Femur (tissue), 1 donor: ENCODE measurements at regions not wholly inside any gene's neighbourhood (a gene's known extent, or its start where the extent isn't known, plus 50 kb on each side); places are given as distances from the start of the nearest gene placed in this dataset.

ENCODE experiments used
- DNase-seq: peaks from one replicate; pipeline ENCODE4 v3.0.0-alpha.2; 2017

DNA sequence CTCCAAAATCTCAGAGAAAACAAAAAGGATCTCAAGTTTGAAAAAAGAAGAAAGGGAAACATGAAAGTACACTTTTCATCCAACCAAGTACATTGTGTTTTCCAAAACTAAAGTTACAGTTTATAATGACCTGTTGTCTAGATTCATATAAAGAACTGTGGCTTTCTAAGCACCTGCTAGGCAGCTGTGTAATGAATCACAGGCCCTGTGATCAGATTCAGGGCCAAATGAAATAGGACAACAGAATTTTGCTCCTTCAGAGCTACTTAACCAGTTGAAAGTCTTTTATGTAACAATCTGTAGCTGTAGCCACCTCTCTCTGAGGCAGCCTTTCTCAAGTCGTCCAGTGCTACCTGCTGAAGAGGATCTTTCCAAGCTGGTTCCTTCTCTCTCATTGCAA, 960.0 kb upstream of the RAG2 start:
- DNase-seq: no peak

DNA sequence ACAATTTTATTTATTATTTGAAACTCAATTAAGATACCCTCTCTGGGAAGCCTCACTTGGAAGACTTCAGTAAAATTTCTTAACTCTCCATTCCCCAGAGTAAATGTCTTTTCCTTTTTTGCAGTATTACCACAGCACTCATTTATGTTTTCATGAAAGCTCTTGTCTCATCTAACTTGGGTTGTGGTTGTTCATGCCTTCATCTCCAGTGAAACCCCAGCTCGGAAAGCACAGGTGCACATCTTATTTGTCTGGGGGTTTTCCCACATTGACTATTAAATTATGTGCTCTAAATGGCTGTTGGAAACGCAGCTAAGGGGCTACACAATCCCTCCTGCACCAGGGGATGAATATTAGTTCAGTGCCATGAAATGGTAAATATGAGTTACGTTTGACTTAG, 954.2 kb upstream of the RAG2 start:
- DNase-seq: no peak

DNA sequence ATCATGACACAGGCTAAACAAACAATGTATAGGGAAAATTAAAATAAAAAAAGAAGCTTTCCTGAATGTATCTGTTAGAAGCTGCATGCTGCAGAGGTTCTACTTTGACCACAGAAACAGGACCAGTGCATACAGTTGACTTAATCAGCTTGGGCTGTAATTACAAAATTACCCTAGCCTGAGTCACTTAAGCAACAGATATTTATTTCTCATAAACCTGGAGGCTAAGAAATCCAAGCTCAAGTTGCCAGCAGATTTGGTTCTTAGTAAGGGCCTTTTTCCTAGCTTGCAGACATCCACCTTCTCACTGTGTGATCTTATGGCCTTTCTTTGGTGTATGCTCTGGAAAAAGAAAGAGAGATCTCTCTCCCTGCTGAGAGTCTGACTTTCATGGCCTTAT, 946.5 kb upstream of the RAG2 start:
- DNase-seq: no peak

DNA sequence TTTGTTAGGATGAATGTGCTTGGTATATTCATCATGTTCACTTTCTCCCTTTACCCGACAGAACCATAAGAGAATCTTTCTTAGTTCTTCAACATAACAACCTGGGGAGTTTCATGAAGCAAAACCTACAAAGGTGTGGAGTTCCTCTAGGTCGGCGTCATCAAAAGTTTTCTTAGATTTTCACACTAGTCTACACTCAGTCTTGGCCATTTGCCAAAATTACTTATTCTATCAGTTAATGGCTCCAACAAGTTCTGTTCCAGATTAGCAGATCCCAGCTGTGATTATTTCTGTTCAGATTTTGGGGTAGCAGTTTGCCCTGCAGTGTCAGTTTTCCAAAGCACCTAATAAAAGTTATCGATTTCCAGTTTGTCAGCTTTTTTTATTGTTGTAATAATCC, 935.8 kb upstream of the RAG2 start:
- DNase-seq: no peak

DNA sequence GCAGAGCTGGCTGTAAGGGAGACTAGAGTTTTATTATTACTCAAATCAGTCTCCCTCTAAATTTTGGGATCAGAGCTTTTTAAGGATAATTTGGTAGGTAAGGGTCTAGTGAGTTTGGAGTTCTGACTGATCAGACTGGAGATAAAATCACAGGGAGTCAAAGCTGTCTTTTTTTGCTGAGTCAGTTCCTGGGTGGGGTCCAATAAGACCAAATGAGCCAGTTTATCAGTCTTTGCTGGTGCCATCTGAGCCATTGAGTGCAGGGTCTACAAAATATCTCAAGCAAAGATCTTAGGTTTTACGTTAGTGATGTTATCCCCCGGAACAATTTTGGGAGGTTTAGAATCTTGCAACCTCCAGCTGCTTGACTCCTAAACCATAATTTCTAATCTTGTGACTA, 935.1 kb upstream of the RAG2 start:
- no peak for DNase-seq

DNA sequence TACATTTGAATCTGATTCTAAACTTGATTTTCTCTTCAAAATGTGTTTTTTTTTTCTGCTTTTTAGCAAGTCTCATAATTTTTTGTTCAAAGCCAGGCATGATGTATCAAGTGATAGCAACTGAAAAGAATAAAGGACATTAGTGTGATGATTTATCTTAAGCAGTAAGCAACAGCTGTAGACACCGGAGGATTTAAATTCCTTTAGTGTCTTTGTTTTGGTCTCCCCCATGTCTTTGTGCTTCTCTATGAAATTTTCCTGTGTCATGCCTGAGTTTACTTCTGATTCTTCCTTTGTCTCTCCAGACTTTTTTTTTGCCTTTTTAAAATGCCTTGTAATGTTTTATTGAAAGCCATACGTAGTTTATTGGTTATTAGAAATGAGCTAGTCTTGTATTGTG, 934.2 kb upstream of the RAG2 start:
- DNase-seq: no peak

DNA sequence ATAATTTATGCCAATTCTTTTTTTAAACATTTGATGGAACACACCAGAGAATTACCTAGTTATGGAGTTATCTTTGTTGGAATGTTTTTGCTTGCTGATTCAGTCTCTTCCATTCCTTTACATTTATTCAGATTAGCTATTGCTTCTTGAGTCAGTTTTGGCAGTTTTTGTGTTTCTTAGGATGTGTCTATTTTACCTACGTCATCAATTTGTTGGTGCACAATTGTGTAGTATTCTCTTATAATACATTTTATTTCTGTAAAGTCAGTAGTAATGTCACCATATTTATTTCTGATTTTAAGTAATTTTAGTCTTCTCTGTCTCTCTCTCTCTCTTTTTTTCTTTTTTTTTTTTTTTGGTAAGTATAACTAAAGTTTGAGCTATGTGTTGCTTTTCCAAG, 929.5 kb upstream of the RAG2 start:
- DNase-seq: no peak

DNA sequence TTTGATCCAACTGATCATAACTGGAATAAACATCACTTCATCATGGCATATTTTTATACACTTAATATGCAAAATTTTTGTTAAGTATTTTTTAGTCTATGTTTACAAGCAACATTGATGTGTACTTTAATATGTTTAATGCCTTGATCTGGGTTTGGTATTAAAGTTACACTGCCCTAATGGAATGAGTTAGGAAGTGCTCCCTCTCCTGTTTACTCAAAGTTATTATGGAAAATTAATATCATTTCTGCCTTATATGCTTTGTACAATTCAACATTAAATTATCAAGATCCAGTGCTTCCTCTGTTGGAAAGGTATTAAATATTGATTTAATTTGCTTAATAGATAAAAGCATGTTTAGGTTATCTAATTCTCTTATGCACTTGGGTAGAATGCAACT, 927.3 kb upstream of the RAG2 start:
- no peak for DNase-seq

DNA sequence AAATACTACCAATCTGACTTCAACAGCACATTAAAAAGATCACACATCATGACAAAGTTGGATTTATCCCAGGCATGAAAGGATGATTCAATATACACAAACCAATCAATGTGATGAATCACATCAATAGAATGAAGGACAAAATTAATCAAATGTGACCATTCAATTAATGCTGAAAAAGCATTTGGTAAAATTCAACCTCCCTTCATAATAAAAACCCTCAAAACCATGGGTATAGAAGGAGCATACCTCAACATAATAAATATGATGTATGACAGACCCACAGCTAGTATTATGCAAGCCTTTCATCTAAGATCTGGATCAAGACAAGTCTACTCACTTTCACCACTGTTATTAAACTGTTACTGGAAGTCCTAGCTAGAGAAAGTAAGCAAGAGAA, 921.7 kb upstream of the RAG2 start:
- DNase-seq: no peak

DNA sequence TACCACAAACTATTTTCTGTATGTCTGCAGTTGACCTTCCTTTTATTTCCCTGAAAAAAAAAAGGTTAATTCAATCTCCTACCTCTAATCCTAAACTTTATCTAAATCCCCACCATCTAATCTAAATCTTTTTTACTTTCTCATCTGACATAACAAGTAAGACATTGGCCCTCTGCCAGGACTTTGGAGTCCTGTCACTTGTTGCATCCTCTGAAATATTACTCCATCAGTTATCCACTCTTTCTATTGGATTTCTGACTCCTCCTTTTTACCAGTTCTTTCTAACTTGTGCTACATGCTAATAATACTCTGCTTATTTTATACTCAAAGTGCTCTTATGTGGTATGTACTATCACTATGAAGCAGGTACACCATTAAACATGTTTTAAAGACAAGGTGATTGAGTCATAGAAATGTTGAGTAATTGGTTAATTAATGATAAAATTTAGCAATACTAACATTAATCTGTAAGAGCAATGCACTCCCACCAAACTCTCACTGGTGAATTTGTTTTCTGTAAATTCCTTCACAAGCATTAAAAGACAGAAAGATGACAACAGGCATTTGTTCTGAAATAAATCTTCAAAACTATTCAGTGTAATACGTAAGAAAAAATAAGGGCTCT, 914.2 kb upstream of the RAG2 start:
- no peak for DNase-seq

DNA sequence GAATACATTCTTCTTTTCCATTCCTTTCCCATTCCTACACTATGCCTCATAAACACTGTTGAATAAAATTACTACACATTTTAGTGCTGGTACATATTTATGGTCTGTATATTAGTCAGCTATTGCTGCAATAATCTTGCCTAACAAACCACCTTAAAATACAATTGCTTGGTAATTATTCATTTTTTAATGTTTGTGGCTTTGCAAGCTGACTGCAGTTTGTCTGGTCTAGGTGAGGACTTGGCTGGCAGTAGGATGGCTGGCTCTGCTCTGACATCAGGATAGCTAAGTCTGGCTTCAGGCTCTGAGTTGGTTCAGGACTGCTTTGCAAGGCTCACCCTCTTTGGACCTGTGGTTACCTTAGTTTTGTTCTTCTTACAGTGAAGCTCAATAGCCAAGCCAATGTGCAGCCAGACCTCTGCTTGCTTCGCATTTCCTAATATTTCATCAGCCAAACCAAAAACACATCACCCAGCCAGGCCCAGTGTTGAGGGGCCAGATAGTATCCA, 913.4 kb upstream of the RAG2 start:
- no peak for DNase-seq

DNA sequence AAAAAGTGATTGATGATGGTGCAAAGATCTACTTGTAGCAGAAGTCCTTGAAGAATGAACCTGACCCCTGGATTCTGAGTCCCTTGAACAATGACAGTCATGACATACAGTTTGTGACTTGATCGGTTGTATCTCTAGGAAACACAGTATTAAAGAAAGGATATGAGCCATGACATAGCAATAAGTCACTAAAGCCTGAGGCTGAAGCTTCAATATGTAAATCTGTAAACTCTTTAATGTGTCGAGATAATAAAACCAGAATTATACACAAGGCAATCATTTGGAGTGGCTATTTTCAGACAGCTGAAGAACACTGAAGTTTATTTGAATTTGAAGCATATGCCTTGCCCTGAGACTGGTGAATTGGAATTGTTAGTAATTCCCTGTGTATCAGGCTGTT, 911.5 kb upstream of the RAG2 start:
- DNase-seq: no peak

DNA sequence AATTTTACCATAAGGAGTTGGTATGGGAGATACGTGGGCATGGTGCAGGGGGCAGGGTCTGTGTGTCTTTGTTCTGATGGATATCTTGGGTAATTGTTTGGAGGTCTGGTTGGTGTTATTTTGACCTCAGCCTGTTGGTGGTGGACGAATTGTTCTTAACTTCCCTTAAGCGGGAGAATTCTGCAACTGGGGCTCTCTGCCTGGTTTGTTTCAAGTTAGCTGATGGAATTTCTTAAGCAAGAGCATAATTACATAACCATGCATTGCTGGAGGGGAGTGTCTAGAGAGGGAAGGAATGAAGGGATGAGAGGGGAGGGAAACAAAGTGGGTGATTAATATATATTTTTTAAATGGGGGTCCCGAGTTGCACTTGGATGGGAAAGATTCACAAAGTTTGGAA, 908.5 kb upstream of the RAG2 start:
- DNase-seq: no peak

DNA sequence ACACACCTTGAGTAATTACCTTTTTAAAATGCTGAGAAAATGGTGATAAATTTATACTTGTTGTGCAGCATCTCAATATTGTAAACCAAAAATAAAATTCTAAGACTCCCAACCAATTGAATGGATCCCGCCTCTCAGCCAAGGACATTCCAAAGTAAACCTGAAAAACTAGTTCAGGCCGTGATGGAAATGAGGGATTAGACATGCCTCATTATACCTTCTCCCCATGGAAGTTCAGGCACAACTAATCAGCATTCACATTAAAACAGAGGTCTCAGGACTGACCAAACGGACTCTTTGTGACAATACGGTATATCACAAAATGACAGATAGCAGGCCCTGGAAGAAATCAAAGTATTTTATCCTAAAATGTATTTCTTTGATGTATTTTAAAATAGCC, 907.4 kb upstream of the RAG2 start:
- DNase-seq: no peak

DNA sequence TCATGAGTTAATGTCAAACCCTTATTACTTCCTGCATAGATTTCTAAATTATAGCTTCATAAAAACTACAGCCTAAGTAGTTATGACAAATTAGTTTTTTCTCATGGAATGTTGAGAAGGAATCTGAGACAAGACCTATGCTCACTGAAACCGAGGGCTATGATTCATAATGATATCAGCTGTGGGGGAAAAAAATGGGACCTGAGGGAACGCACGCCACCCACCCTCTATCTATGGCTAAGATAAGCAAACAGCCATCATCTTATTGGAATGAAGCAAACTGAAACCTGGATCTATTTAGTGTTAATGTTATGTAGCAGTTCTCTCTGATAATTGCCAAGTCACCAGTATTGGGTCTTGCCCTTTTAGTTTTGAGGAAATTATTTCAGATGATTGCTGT, 906.9 kb upstream of the RAG2 start:
- DNase-seq: no peak

DNA sequence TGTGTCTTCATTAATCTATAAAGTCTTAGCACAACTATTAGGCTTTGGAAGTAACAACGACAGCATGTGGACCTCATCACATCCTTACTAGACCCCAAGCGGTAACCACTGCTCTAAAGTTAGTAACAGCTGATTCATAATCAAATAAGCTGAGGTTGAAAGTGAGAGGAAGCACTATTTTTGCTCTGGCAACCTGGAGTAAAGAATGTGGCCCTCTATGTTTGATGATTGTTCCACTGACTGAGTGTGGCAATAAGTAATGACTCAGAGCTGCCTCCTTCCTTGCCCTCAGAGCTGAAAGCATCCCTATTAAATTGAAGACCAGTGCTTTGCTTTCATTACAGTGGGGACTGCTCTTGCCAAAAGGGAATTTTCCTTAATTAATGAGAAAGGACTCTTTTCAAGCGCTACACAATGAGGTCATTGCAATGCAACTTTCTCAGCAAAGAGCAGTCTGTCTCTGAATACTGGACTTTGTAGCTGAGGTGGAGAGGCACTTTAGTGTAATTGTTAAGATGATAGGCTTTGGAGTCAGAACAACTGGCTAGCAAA, 906.1 kb upstream of the RAG2 start:
- no peak for DNase-seq

DNA sequence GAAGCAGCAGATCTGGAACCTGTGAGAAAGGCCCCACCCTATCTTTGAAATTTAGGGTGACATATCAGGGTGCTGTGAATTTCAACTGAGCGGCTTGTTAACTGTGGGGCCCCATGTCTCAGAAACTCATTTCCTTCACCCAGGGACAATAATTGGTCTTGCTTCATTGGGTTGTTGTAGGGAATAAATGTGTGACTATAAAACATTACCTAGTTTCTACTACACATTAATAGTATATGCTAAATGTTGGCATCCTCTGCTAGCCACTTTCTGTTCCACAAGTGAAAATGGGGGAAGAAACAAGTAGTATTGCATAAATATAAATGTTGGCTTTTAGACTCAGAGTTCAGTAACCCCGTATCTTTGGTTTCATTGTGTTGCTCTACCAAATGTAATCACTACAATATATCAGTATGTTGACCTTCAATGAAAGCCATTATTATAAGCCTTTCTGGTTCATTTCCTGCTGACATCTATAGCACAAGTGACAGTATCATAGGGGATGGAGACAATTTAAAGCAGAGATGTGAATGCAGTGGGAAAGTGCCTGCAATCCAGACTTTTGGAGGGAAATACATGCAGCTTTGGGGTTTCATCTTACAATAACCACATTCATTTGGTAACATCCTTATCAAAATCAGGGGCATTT, 905.5 kb upstream of the RAG2 start:
- DNase-seq: no peak

DNA sequence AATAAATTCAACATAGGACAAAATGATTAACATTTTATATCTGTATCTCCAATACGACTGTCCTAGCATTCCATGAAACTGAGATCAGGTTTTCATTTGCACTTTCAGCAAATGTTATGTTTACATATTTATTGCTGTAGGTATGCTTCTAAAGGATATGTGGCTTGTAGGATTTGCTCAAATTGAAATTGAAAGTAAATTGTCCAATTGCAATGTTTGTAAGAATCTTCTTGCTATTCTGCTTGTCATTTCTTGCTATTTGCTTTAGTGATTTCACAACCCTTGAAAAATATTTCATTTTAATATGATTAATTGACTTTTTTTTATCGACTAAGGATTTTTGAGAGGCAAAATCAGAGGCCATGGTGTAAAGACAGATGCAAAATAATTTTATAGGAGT, 904.2 kb upstream of the RAG2 start:
- DNase-seq: no peak

DNA sequence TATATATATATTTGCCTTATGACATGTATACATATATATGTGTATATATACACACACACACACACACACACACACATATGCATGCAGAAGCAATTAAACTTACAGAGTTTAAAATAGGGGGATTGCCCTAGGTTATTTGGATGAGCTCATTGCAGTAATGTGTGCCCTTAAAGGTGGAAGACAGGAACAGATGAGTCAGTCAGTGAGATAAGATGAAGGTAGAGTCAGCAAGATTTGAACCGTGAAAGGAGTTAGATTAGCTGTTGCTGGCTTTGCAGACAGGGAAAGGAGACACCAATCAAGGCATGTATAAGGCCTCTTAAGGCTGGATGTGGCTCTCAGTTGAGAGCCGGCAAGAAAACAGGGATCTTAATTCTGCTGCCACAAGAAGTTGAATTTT, 902.4 kb upstream of the RAG2 start:
- DNase-seq: no peak

DNA sequence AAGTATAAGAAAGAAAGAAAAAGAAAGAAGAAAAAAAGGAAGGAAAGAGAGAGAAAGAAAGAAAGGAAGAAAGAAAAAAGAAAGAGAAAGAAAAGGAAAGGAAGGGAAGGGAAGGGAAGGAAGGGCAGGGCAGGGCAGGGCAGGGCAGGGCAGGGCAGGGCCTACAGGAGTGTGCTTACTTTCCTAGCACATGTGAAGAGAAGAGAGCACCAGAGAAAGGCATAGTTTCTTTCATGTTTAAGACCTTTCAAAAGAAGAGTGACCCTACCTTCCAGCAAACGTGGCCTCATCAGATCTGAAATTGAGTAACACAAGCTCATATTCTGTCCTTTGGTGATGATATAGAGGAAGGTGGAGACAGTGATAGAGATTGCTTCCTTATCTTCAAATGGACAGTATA, 899.3 kb upstream of the RAG2 start:
- no peak for DNase-seq

DNA sequence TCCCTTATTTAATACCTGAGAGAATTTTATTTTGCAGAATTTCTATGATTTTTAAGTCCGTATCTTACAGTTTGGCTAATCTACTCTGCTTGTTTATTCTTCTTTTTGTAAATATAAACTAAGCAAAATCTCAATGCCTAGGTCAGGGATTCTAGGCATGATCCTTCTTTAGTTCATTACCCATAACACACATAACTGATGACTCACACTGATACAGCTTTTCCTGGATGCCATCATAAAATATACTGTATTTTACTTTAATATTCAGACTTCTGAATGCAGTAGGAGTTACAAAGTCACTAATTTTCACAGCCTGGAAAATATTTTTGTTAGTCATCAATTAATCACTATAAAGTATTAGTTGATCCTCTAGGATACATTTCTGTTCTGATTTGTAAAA, 898.2 kb upstream of the RAG2 start:
- DNase-seq: no peak

DNA sequence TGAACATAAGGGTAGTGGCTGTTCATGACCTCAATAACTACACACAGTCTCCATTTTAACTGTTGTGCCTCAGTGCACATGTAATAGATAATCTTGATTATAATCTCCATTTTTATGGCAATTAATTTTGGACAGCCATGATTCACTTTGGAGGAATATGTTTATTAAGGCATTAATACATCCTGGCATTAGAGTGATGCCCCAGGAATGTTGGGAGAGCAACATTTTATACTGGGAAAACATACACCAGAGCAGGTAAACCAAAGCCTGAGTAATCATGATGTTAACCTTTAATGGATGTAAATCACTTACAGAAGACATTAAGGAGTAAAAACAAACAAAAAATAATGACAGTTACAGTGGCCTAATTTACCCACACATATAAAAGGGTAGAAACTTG, 886.3 kb upstream of the RAG2 start:
- DNase-seq: no peak

DNA sequence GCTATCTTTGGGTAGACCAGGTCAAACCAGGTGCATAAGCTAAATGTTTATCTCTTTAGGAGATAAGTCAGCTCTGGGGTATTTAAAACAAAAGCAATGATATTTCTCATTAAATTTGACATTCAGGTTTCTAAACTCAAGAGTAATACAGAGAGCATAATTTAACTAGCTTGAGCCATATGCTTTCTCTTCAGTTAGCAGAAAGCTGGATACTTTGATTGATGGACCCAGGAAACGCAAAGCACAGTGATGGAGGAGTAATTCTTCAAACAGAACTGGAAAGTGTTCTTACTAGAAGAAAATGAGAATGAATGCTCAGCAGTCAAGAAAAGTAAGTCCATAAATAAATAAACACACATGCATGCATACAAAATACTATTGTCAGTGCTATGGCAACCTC, 885.7 kb upstream of the RAG2 start:
- no peak for DNase-seq

DNA sequence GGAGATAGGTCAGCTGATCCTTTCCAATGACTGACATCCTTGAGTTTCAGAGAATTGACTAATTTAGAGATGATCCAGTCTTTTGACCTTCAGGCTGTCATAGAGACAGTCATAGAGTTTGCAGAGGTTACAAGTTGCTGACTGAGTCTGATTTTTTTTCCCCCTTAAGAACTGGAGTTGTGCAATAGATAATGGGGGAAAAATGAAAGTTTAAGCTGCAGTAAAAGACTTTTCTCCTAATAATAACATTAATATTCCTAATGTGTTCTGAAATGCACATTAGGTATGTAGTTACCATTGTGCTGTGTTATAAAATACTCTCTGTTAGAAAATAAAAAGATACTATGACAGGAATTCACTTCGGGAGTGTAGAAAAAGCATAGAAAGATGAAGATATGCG, 876.9 kb upstream of the RAG2 start:
- DNase-seq: no peak

DNA sequence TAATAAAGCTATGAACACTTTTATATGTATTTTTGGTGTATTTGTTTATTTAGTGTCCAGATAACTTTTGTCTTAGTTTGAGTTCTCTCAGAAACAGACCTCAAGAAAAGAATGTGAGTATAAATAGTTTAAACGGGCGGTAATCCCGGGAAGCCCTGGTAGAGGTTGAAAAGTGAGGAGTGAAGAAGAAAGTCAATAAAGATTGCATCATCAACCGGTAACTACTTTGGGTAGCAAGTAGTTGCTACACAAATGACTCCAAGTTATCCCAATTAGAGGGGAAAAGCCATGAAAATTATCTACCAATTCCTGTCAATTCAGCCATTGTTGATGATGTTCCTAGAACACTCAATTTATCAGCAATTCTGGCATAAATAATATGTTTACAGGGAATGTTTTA, 870.3 kb upstream of the RAG2 start:
- no peak for DNase-seq
